ENCODE measurements at regions not wholly inside any gene's neighbourhood (a gene's known extent, or its start where the extent isn't known, plus 50 kb on each side); places are given as distances from the start of the nearest gene placed in this dataset.
A peak's percentile ranks its signal among the peaks of the same experiment; 100 is the strongest.
"Not testable (repeated sequence)": the region's sequence is repeated elsewhere in the genome, so short reads cannot be mapped to it uniquely, and the experiment has no call there.

- DNase-seq (ENCODE audit: low read depth) = no peak
These were observed 91.1 kb upstream of the ANKRD10 start for GRCh38 chr13:111005808-111006505.

- DNase-seq (ENCODE audit: low read depth) = peak; percentile 16
These were observed 90.5 kb upstream of the ANKRD10 start for GRCh38 chr13:111005364-111005763.

- DNase-seq (ENCODE audit: low read depth) = no peak
These were observed 89.6 kb upstream of the ANKRD10 start for GRCh38 chr13:111004444-111004843.

GRCh38 chr13:111001636-111002035 is 86.8 kb upstream of the ANKRD10 start:
- DNase-seq (ENCODE audit: low read depth) = no peak

GRCh38 chr13:110993788-110994187 is 78.9 kb upstream of the ANKRD10 start:
- no peak for DNase-seq (ENCODE audit: low read depth)

- no peak for DNase-seq (ENCODE audit: low read depth)
These were observed 77.2 kb upstream of the ANKRD10 start for GRCh38 chr13:110991991-110992508.

GRCh38 chr13:110989331-110989730 is 74.5 kb upstream of the ANKRD10 start:
- DNase-seq (ENCODE audit: low read depth) = no peak

GRCh38 chr13:110985541-110985940 is 70.7 kb upstream of the ANKRD10 start:
- peak; percentile 25 for DNase-seq (ENCODE audit: low read depth)

GRCh38 chr13:110984798-110985197 is 69.9 kb upstream of the ANKRD10 start:
- DNase-seq (ENCODE audit: low read depth) = no peak

- DNase-seq (ENCODE audit: low read depth) = no peak
These were observed 69.5 kb upstream of the ANKRD10 start for GRCh38 chr13:110984381-110984780.

GRCh38 chr13:110983241-110983640 is 68.4 kb upstream of the ANKRD10 start:
- no peak for DNase-seq (ENCODE audit: low read depth)

- no peak for DNase-seq (ENCODE audit: low read depth)
These were observed 66.5 kb upstream of the ANKRD10 start for GRCh38 chr13:110981379-110981778.

- DNase-seq (ENCODE audit: low read depth) = no peak
These were observed 66.1 kb upstream of the ANKRD10 start for GRCh38 chr13:110980921-110981320.

- not testable (repeated sequence) for DNase-seq (ENCODE audit: low read depth)
These were observed 64.3 kb upstream of the ANKRD10 start for GRCh38 chr13:110979149-110979548.

- peak; percentile 45 for DNase-seq (ENCODE audit: low read depth)
These were observed 63.5 kb upstream of the ANKRD10 start for GRCh38 chr13:110978390-110978789.

- no peak for DNase-seq (ENCODE audit: low read depth)
These were observed 61.9 kb upstream of the ANKRD10 start for GRCh38 chr13:110976785-110977184.

GRCh38 chr13:110973007-110973700 is 58.3 kb upstream of the ANKRD10 start:
- no peak for DNase-seq (ENCODE audit: low read depth)

- no peak for DNase-seq (ENCODE audit: low read depth)
These were observed 56.6 kb upstream of the ANKRD10 start for GRCh38 chr13:110971486-110971885.

GRCh38 chr13:110967156-110967855 is 52.4 kb upstream of the ANKRD10 start:
- not testable (repeated sequence) for DNase-seq (ENCODE audit: low read depth)

- no peak for DNase-seq (ENCODE audit: low read depth)
These were observed 50.9 kb upstream of the ANKRD10 start for GRCh38 chr13:110965755-110966134.

- peak; percentile 86 for DNase-seq (ENCODE audit: low read depth)
These were observed 50.3 kb upstream of the ANKRD10 start for GRCh38 chr13:110965038-110965754.

Measured in amniotic epithelial cell (primary cell).